CD14-positive monocyte (primary cell): ENCODE measurements at regions not wholly inside any gene's neighbourhood (a gene's known extent, or its start where the extent isn't known, plus 50 kb on each side); places are given as distances from the start of the nearest gene placed in this dataset.

Experiments used
- DNase-seq, 3 donors: peaks; one replicate each; pipeline ENCODE4 v3.0.0-alpha.2; 2011 to 2022
- H2AFZ ChIP-seq: 2 replicates; pipeline ENCODE4 v1.6.0; 2012; ENCODE audit warnings: mild to moderate bottlenecking, low read depth, low read length, inconsistent platforms; ENCODE audit not compliant: insufficient read depth, poor library complexity, severe bottlenecking
- H3K27ac ChIP-seq, 2 donors: 1 replicate in 1 of 2; 2 replicates in 1 of 2; pipeline ENCODE4 v1.5.1; 2012 to 2013; ENCODE audit warnings: low read length in 2 of 2, control low read depth in 1 of 2, inconsistent platforms in 1 of 2, low read depth in 1 of 2, mild to moderate bottlenecking in 1 of 2
- H3K27me3 ChIP-seq, 2 donors: one replicate each; pipeline versions ENCODE4 v1.6.0 to v1.6.1; 2011 to 2013; ENCODE audit warnings: low read length in 2 of 2; ENCODE audit not compliant: control insufficient read depth in 2 of 2, insufficient read depth in 2 of 2
- H3K36me3 ChIP-seq, 2 donors: replicated peaks in 1 of 2; 1 replicate in 1 of 2; 2 replicates in 1 of 2; pipeline versions ENCODE4 v1.5.1 to v1.6.1; 2012 to 2013; ENCODE audit warnings: low read length in 2 of 2, control low read depth in 1 of 2, inconsistent platforms in 1 of 2, mild to moderate bottlenecking in 1 of 2; ENCODE audit not compliant: insufficient read depth in 2 of 2, control insufficient read depth in 1 of 2
- H3K4me1 ChIP-seq, 2 donors: 1 replicate in 1 of 2; 2 replicates in 1 of 2; pipeline versions ENCODE4 v1.5.1 to v1.6.1; 2012 to 2013; ENCODE audit warnings: low read length in 2 of 2, control low read depth in 1 of 2, inconsistent platforms in 1 of 2, mild to moderate bottlenecking in 1 of 2, moderate library complexity in 1 of 2; ENCODE audit not compliant: insufficient read depth in 2 of 2, control insufficient read depth in 1 of 2
- H3K4me2 ChIP-seq: replicated peaks from 2 replicates; pipeline ENCODE3; 2012; ENCODE audit warnings: low read length, moderate library complexity, mild to moderate bottlenecking; ENCODE audit not compliant: poor library complexity, severe bottlenecking; ENCODE audit errors: extremely low read depth
- H3K4me3 ChIP-seq, 3 experiments: fragments of 200-600 bp in 1 of 3; sonication (generic) in 1 of 3; replicated peaks in 1 of 3; 1 replicate in 2 of 3; 2 replicates in 1 of 3; pipeline ENCODE4 v1.5.1; 2011 to 2013; ENCODE audit warnings: low read length in 3 of 3, mild to moderate bottlenecking in 3 of 3, control low read depth in 2 of 3, low read depth in 2 of 3, inconsistent platforms in 1 of 3, moderate library complexity in 1 of 3
- H3K79me2 ChIP-seq: 2 replicates; pipeline ENCODE4 v1.6.0; 2012; ENCODE audit warnings: mild to moderate bottlenecking, control low read depth, inconsistent platforms, low read length, moderate library complexity; ENCODE audit not compliant: insufficient read depth
- H3K9ac ChIP-seq: 2 replicates; pipeline ENCODE4 v1.6.0; 2017; ENCODE audit warnings: low read length, mild to moderate bottlenecking; ENCODE audit not compliant: insufficient read depth, poor library complexity, severe bottlenecking
- H3K9me3 ChIP-seq, 2 donors: replicated peaks in 1 of 2; 1 replicate in 1 of 2; 2 replicates in 1 of 2; pipeline versions ENCODE4 v1.5.1 to v1.6.1; 2012 to 2013; ENCODE audit warnings: low read length in 2 of 2, control low read depth in 1 of 2; ENCODE audit not compliant: control insufficient read depth in 1 of 2, insufficient read depth in 1 of 2
- H4K20me1 ChIP-seq: 2 replicates; pipeline ENCODE4 v1.6.0; 2012; ENCODE audit warnings: mild to moderate bottlenecking, low read length, control low read depth, moderate library complexity; ENCODE audit not compliant: insufficient read depth
- H3K27ac Mint-ChIP-seq, 7 donors: one replicate each; pipeline ENCODE4 v1.8.0; 2020; ENCODE audit warnings: mild to moderate bottlenecking in 7 of 7, mixed read lengths in 7 of 7, moderate library complexity in 6 of 7, inconsistent platforms in 2 of 7
- H3K27me3 Mint-ChIP-seq, 3 donors: one replicate each; pipeline ENCODE4 v1.8.0; 2021 to 2022; ENCODE audit warnings: low read depth in 3 of 3, mild to moderate bottlenecking in 3 of 3, mixed read lengths in 3 of 3, moderate library complexity in 3 of 3, inconsistent platforms in 1 of 3
- H3K36me3 Mint-ChIP-seq, 2 donors: one replicate each; pipeline ENCODE4 v1.8.0; 2020; ENCODE audit warnings: mixed read lengths in 2 of 2, inconsistent platforms in 1 of 2, mild to moderate bottlenecking in 1 of 2
- H3K4me1 Mint-ChIP-seq: one replicate; pipeline ENCODE4 v1.8.0; 2020; ENCODE audit warnings: mild to moderate bottlenecking, mixed read lengths
- H3K4me3 Mint-ChIP-seq, 2 donors: one replicate each; pipeline ENCODE4 v1.8.0; 2020; ENCODE audit warnings: mild to moderate bottlenecking in 2 of 2, mixed read lengths in 2 of 2, moderate library complexity in 1 of 2
- H3K9me3 Mint-ChIP-seq, 7 donors: one replicate each; pipeline ENCODE4 v1.8.0; 2020 to 2022; ENCODE audit warnings: mixed read lengths in 7 of 7, mild to moderate bottlenecking in 6 of 7, moderate library complexity in 6 of 7, inconsistent platforms in 2 of 7
- WGBS: methylation state at CpG from one replicate; pipeline ENCODE4 v1.1.5; 2013; ENCODE audit warnings: missing lambda C conversion rate; ENCODE audit not compliant: insufficient coverage; 5-methylcytosine and 5-hydroxymethylcytosine counted together
- intact Hi-C, 2 donors: fragments of 100-400 bp; cut with micrococcal nuclease; formaldehyde crosslinking; loops; one replicate each; pipeline versions ENCODE4 v1.15.0 to v1.15.1; 2023
- TF ChIP-seq, protein P1 (sequence below): fragments of 200-600 bp; IDR thresholded peaks from one replicate; pipeline ENCODE4 v1.8.0; 2022; ENCODE audit warnings: antibody characterized with exemption, mild to moderate bottlenecking

DNA sequence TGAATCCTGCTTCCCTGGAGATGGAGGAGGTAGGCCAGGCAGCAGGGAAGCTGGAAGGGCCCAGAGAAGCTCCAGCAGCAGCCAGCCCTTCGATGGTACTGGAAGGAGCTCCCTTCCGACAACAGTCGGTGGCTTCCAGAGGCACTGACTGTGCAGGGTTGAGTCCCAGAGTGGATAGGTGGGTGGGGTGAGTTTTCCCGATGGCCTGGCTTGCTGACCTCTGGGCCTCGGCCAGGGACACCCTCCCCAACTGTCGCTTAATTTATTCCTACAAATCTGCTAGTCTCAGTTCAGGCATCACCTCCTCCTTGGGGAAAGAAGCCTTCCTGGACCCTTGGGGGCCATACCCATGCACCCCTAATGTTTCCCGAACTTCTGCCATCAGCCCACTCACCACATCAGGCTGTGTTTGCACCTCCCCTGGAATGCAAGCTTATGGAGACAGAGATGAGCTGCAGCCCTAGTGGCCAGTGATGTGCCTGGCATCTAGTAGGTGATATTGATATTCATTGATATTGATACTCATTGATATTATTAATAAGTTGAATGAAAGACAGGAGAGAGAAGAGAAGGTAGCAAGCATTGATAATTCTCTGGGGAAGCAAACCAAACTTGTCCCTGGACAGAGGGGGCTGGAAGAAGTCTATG, 104.6 kb upstream of the BOD1 start:
- 86% methylated on average over 3 of the region's 7 CpGs for WGBS
- Mint-ChIP-seq H3K4me1 (peaks cover 30% of the 10 kb centered on the region), H3K4me3 (no peak overlapping the region), H3K27ac (peak overlapping the region in 1 of 7 donors; percentile 85), H3K36me3 (no peaks in the 10 kb centered on the region), H3K27me3 (peaks cover 2 to 6% (median 3%) of the 10 kb centered on the region in 3 donors), H3K9me3 (peaks cover 0 to 3% (median 0%) of the 10 kb centered on the region in 7 donors)
- Histone ChIP-seq H3K4me2 (no peak overlapping the region), H3K4me1 (peaks cover 13 to 30% of the 10 kb centered on the region in 2 donors), H4K20me1 (no peaks in the 10 kb centered on the region), H3K27ac (no peak overlapping the region), H3K9me3 (no peaks in the 10 kb centered on the region), H2AFZ (no peak overlapping the region), H3K27me3 (no peaks in the 10 kb centered on the region), H3K9ac (no peak overlapping the region), H3K36me3 (no peaks in the 10 kb centered on the region), H3K4me3 (no peak overlapping the region), H3K79me2 (no peaks in the 10 kb centered on the region)
- DNase-seq = no peak
- TF ChIP-seq, protein P1, sequence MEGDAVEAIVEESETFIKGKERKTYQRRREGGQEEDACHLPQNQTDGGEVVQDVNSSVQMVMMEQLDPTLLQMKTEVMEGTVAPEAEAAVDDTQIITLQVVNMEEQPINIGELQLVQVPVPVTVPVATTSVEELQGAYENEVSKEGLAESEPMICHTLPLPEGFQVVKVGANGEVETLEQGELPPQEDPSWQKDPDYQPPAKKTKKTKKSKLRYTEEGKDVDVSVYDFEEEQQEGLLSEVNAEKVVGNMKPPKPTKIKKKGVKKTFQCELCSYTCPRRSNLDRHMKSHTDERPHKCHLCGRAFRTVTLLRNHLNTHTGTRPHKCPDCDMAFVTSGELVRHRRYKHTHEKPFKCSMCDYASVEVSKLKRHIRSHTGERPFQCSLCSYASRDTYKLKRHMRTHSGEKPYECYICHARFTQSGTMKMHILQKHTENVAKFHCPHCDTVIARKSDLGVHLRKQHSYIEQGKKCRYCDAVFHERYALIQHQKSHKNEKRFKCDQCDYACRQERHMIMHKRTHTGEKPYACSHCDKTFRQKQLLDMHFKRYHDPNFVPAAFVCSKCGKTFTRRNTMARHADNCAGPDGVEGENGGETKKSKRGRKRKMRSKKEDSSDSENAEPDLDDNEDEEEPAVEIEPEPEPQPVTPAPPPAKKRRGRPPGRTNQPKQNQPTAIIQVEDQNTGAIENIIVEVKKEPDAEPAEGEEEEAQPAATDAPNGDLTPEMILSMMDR = no peak
- intact Hi-C loops = no loop called here

DNA sequence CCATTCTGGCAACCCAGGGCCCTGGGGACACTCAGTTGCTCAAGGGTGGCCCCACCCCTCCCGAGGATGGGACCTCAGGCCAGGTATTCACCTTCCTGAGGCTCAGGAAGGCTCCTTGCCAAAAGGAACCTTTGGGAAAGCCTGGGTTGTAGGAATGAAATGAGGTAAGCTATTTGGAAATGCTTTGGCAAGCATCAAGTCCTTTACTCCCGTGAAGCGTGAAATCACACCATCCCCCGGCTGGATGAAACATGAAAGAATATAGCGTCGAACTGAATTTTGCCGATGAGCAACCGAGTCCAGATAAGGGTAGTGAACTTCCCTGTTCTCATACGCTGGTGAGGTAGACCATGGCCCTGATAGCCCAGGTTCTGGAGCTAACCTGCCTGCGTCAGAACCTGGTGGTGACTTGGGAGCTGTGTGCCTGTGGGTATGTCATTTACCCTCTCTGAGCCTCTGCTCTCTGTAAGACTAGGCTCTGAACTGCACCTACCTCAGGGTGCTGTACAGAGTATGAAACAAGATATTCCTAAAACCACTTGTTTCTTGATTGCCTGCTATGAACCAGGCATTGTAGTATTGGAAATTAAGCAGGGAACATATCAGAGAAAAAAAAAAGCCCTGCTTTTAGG, 105.3 kb upstream of the BOD1 start:
- no peak overlapping the region for H3K4me2 ChIP-seq
- no peak overlapping the region for H3K9ac ChIP-seq
- H3K79me2 ChIP-seq = no peaks in the 10 kb centered on the region
- peaks cover 30% of the 10 kb centered on the region for H3K4me1 Mint-ChIP-seq
- no peak overlapping the region for H3K4me3 ChIP-seq
- H4K20me1 ChIP-seq = no peaks in the 10 kb centered on the region
- H3K36me3 ChIP-seq = no peaks in the 10 kb centered on the region
- H3K9me3 Mint-ChIP-seq = peaks cover 0 to 3% (median 0%) of the 10 kb centered on the region in 7 donors
- H2AFZ ChIP-seq = no peak overlapping the region
- no peak for DNase-seq
- H3K27ac Mint-ChIP-seq = peak overlapping the region in 1 of 7 donors; percentile 61
- no peaks in the 10 kb centered on the region for H3K9me3 ChIP-seq
- peaks cover 3 to 6% (median 3%) of the 10 kb centered on the region in 3 donors for H3K27me3 Mint-ChIP-seq
- no peaks in the 10 kb centered on the region for H3K27me3 ChIP-seq
- H3K4me1 ChIP-seq = peaks cover 13 to 25% of the 10 kb centered on the region in 2 donors
- intact Hi-C loops = no loop called here
- 95% methylated on average over 9 of the region's 10 CpGs for WGBS
- no peaks in the 10 kb centered on the region for H3K36me3 Mint-ChIP-seq
- TF ChIP-seq, protein P1 = no peak
- H3K27ac ChIP-seq = no peak overlapping the region
- no peak overlapping the region for H3K4me3 Mint-ChIP-seq
